CD4-positive, alpha-beta T cell treated with Interleukin-15 for 1 hour (primary cell): ENCODE measurements at regions not wholly inside any gene's neighbourhood (a gene's known extent, or its start where the extent isn't known, plus 50 kb on each side); places are given as distances from the start of the nearest gene placed in this dataset.

ENCODE experiments used
- DNase-seq: peaks from one replicate; pipeline ENCODE4 v3.0.0-alpha.2; 2020

- DNase-seq: no peak
Observed at GRCh38 chr10:113219446-113219845, 269.4 kb downstream of the TCF7L2 start.

DNA sequence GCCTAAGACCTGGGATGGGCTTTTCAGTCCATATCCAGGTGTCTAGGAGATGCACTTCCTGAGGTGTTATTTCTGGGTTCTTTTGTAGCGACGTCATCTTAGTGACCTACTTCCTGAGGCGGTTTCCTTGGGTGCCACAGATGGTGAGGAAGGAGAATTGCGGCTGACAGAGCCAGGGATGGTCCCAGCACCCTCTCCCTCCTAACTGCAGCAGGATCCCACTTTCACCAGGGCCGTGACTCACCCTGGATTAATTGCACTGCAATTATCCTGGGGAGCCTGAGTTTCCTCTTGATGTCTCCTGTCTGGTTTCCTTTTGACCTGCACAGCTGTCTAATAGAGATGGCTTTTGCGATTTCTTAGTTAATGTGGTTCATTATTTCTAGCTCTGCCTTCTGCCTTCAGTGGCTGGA is 271.7 kb downstream of the TCF7L2 start:
- DNase-seq: no peak

- DNase-seq: no peak
Observed at GRCh38 chr10:113222207-113222606, 272.2 kb downstream of the TCF7L2 start.

- no peak for DNase-seq
Observed at GRCh38 chr10:113225364-113225763, 275.3 kb downstream of the TCF7L2 start.

DNA sequence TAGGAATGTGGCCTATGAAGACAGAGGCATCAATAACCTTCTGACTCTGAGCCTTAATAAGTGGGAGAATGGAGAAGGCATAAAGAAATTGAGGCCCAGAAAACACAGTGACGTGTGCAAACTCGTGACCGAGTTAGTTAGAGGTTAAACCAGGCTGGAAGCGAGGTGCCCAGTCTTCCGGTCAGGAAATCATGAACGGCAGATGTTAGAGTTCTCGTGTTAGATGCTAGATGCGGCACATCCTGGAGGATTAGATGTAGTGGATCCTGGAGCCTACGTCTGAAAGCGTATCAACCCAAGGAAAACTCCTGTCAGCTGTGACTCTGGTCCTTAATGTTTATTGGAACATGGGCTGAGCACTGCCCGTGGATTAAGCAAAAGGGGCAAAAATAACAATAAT is 275.9 kb downstream of the TCF7L2 start:
- DNase-seq: no peak

DNA sequence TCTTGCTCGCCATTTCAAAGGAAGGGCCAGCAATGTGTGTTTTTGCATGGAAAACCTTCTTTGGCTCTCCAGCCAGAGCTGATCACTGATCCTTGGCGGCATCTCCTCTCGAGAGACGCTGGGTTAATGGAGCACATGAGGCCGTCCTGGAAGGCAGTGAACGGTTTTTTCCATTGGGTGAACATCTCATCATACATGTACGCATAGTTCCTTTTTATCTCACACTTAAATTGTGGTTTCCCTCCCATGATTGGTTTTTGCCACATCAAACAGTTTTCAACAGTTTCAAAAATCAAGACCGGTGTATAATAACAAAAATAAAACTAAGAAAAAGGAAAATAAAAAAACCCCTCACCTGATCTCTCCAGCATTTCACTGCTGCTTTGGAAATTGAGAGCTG is 276.4 kb downstream of the TCF7L2 start:
- DNase-seq: no peak

GRCh38 chr10:113226831-113227445 is 276.9 kb downstream of the TCF7L2 start:
- DNase-seq: no peak

GRCh38 chr10:113228530-113228929 is 278.5 kb downstream of the TCF7L2 start:
- no peak for DNase-seq

DNA sequence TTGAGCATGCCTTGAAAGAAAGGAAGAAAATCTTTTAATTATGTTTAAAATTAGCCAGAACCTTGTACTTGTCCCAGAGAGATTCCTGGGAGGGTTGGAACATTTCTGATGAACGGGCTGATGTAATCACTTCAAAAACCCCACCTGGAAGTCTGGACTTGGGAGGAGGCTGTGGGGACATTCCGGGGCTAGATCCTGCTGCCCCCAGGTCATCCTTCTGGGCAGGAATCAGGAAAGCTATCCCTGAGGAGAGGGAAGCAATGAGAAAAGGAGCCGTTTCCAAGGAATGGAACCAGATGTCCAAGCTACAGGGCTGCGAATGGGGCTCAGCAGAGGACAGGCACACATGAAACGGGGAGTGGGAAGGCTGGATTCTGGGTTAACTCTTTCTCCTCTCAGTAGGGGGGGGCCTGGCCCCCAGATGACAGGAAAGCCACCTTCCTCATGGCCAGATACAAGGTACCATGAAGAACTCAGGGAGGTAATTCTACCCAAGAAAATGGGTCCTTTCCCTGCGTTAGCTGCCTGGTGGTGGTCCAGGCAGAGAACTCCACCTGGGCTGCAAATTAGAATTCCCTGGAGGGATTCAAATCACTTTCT is 280.1 kb downstream of the TCF7L2 start:
- DNase-seq: no peak

- DNase-seq: no peak
Observed at GRCh38 chr10:113232928-113233511, 283.0 kb downstream of the TCF7L2 start.

DNA sequence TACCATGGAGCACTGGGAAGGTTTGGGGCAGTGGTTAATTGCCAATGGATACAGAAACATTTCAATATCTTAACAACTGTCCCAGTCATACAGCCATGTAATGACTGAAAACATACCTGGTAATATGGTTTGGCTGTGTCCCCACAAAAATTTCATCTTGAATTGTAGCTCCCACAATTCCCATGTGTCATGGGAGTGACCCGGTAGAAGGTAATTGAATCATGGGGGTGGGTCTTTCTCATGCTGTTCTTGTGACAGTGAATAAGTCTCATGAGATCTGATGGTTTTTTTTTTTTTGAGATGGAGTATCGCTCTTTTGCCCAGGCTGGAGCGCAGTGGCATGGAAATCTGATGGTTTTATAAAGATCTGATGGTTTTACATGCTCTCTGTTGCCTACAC is 284.4 kb downstream of the TCF7L2 start:
- no peak for DNase-seq

DNA sequence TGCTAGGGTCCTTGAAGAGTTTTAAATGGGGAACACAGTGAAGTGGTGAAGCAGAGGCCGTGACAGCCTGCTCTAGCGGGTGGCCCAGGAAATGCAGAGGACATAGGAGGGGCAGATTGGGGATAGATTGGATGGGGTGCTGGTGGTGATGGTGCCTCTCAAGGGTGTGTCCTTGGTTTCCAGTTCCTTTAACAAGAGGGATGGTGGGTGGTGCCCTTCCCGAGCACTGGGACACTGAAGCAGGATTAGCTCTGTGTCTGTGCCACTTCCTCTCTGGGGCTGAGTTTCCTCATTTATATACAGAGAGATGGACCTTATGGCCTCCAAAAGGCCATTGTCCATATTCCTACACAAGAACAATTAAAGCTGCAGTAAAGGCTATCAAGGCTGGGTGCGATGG is 285.5 kb downstream of the TCF7L2 start:
- no peak for DNase-seq

DNA sequence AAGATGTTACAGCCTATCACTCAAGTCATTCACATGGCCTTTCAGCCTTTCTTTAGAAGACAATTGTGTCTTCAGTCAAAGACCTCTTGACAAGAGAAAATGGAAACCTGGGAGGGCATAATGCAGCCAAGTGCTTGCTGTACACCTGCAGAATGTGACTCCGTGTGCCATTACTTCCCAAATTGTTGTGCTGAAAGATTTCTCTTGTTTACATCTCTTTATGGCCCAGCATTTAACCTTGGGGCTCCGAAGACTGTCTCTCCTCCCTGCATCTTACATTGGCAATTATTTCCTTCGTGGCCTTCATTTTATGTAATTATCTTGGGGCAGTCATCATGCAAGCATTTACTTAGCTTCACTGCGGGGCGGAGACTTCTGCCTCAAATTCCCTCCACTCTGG is 287.0 kb downstream of the TCF7L2 start:
- no peak for DNase-seq

DNA sequence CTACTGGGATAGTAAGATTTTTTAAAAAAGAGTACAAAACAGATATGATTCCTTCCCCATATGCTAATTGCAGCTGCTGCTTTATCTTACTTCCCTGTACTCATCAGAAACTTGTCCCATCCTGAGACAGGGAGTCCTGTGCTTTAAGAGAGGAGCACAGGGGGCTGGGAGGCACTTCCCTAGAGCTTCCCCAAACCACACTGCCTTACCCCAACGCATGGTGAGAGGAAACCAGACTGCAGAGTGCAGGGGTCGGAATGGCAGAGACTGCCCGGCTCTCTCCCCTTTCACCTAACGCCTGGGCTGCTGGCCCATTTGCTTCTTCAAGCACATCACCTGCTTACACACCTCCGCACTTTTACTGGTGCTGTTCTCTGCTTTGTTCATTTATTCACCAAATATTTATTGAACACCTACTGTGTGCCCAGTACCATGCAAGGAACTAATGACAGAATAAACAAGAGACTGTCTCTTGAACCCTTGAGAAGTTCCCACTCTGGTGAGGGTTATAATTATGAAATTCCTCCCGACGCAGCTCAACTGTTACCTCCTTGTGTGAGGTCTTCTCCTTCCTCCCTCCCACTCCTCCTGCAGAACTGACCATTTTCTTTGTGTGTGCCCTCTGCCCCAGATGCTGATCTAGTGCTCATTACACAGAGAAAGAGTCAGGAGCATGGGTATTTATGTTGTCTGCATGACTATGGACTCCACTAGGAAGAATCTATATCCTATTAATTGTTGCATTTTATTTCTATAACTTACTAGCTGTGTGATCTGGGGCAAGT is 289.7 kb downstream of the TCF7L2 start:
- DNase-seq: no peak

GRCh38 chr10:113240736-113241135 is 290.7 kb downstream of the TCF7L2 start:
- no peak for DNase-seq

DNA sequence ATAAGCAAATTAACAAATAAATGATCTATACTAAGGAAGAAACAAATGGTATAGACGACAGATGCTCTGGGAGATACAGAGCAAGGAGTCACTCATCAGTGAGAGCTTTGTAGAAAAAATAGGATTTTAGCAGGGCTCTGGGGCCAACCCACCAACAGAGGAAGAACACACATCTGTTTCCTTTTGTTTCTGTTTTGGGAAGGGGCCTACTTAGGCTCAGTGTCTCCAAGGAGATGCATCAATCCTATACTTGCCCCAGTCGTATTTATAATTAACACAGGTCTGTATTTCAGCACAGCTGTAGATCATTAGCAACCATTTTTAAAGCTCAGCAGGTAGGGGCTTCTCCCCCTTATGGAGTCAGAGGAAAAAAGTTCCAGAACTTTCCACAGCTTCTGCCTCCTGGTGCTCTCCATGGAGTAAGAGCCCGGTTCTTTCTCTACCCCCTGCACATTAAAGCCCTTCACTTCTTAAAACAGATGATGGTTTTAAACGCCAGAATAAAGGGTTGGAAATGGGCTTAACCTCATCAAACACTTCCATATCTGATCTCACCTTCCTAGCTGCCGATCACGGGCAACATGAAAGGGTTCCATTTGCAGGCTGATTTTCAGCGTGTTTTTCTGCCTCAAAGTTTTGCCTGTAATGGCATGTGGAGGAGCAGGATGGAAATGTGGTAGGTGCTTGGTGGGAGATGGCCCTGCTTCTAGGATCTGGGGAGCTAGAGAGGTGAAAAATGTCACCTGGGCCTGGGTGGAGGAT is 291.7 kb downstream of the TCF7L2 start:
- DNase-seq: no peak

DNA sequence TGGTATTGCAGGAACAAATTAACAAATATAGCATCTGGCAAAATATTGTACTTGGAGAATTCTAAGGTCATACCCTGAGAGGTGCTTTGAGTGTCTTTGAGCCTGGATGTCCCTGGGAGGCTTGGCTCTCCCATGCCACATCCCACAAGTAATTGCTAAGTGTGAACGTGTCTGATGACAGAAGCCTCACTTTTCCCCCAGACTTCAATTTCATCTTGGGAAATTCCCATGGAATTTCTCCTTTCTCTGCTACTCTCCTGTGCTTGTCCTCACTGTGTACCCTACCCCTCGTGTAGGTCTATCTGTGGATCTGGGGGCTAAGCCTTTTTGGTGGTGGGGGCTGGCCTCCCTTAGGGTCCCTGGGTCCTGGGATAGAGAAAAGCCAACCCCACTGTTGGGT is 293.3 kb downstream of the TCF7L2 start:
- DNase-seq: no peak

- no peak for DNase-seq
Observed at GRCh38 chr10:113244750-113245149, 294.7 kb downstream of the TCF7L2 start.

GRCh38 chr10:113245286-113245685 is 295.2 kb downstream of the TCF7L2 start:
- no peak for DNase-seq

- DNase-seq: no peak
Observed at GRCh38 chr10:113247050-113247449, 297.0 kb downstream of the TCF7L2 start.

- DNase-seq: no peak
Observed at GRCh38 chr10:113252650-113253618, 299.9 kb upstream of the HABP2 start.
